SK-N-SH treated with all-trans-retinoic acid at 6 μM for 48 hours (cell line): ENCODE measurements at regions not wholly inside any gene's neighbourhood (a gene's known extent, or its start where the extent isn't known, plus 50 kb on each side); places are given as distances from the start of the nearest gene placed in this dataset.

ENCODE experiments used
- ATAC-seq: fragments of 200-7000 bp; cut with Tn5 transposase; 3 replicates; pipeline ENCODE4 v1.9.1; 2020; ENCODE audit warnings: mild to moderate bottlenecking, moderate library complexity
- ARNTL ChIP-seq: fragments of 450-650 bp; formaldehyde crosslinking; IDR thresholded peaks from 2 replicates; pipeline ENCODE4 v1.5.0; 2020; ENCODE audit warnings: low read depth, mild to moderate bottlenecking, moderate library complexity, borderline replicate concordance
- BACH2 ChIP-seq: fragments of 250-450 bp; sonication (Bioruptor Pico); IDR thresholded peaks from 2 replicates; pipeline ENCODE4 v1.9.0; 2021; ENCODE audit warnings: mild to moderate bottlenecking, borderline replicate concordance
- CREB5 ChIP-seq: fragments of 250-450 bp; sonication (Bioruptor Pico); IDR thresholded peaks from 2 replicates; pipeline ENCODE4 v1.5.1; 2020; ENCODE audit warnings: low read depth, mild to moderate bottlenecking, moderate library complexity
- CSDC2 ChIP-seq: fragments of 250-450 bp; sonication (Bioruptor Pico); IDR thresholded peaks from 2 replicates; pipeline ENCODE4 v1.5.0; 2020; ENCODE audit warnings: mild to moderate bottlenecking, moderate library complexity
- ESRRG ChIP-seq: fragments of 250-450 bp; sonication (Bioruptor Pico); IDR thresholded peaks from 2 replicates; pipeline ENCODE4 v1.6.1; 2021; ENCODE audit warnings: mild to moderate bottlenecking
- GLIS3 ChIP-seq: fragments of 250-450 bp; sonication (Bioruptor Pico); IDR thresholded peaks from 2 replicates; pipeline ENCODE4 v1.5.0; 2020; ENCODE audit warnings: mild to moderate bottlenecking, moderate library complexity
- OSR1 ChIP-seq: fragments of 250-450 bp; sonication (Bioruptor Pico); IDR thresholded peaks from 2 replicates; pipeline ENCODE4 v1.8.0; 2022; ENCODE audit warnings: moderate library complexity, mild to moderate bottlenecking, inconsistent platforms
- PATZ1 ChIP-seq: fragments of 250-450 bp; sonication (Bioruptor Pico); IDR thresholded peaks from 2 replicates; pipeline ENCODE4 v1.8.0; 2020; ENCODE audit warnings: mild to moderate bottlenecking, moderate library complexity, borderline replicate concordance
- PPARA ChIP-seq: fragments of 250-450 bp; sonication (Bioruptor Pico); IDR thresholded peaks from 2 replicates; pipeline ENCODE4 v1.5.0; 2020; ENCODE audit warnings: mild to moderate bottlenecking, borderline replicate concordance
- RARB ChIP-seq: fragments of 250-450 bp; sonication (Bioruptor Pico); IDR thresholded peaks from 2 replicates; pipeline ENCODE4 v1.8.0; 2021; ENCODE audit warnings: mild to moderate bottlenecking, moderate library complexity
- TCF4 ChIP-seq: fragments of 250-450 bp; sonication (Bioruptor Pico); IDR thresholded peaks from 2 replicates; pipeline ENCODE4 v1.8.0; 2021; ENCODE audit warnings: mild to moderate bottlenecking, moderate library complexity, borderline replicate concordance
- TOX ChIP-seq: fragments of 250-450 bp; sonication (Bioruptor Pico); IDR thresholded peaks from 2 replicates; pipeline ENCODE4 v1.8.0; 2021; ENCODE audit warnings: mild to moderate bottlenecking, moderate library complexity, borderline replicate concordance
- ZC3H10 ChIP-seq: fragments of 250-450 bp; sonication (Bioruptor Pico); IDR thresholded peaks from 2 replicates; pipeline ENCODE4 v1.5.1; 2021; ENCODE audit warnings: mild to moderate bottlenecking, moderate library complexity
- ZFP3 ChIP-seq: fragments of 250-450 bp; sonication (Bioruptor Pico); IDR thresholded peaks from 2 replicates; pipeline ENCODE4 v1.5.0; 2020; ENCODE audit warnings: mild to moderate bottlenecking, moderate library complexity
- ZFP30 ChIP-seq: fragments of 450-650 bp; formaldehyde crosslinking; IDR thresholded peaks from 2 replicates; pipeline ENCODE4 v1.5.0; 2022; ENCODE audit warnings: mild to moderate bottlenecking, moderate library complexity
- ZNF565 ChIP-seq: fragments of 450-650 bp; formaldehyde crosslinking; conservative IDR thresholded peaks from 2 replicates; pipeline ENCODE4 v1.5.0; 2020; ENCODE audit warnings: low read depth, mild to moderate bottlenecking, moderate library complexity
- ZNF70 ChIP-seq: fragments of 450-650 bp; formaldehyde crosslinking; IDR thresholded peaks from 2 replicates; pipeline ENCODE4 v1.5.0; 2020; ENCODE audit warnings: mild to moderate bottlenecking, moderate library complexity
- ZNF8 ChIP-seq: fragments of 450-650 bp; formaldehyde crosslinking; IDR thresholded peaks from 2 replicates; pipeline ENCODE4 v1.5.0; 2020; ENCODE audit warnings: mild to moderate bottlenecking, moderate library complexity
- TF ChIP-seq, protein P1 (sequence below): fragments of 250-450 bp; sonication (Bioruptor Pico); IDR thresholded peaks from 2 replicates; pipeline ENCODE4 v1.5.1; 2021; ENCODE audit warnings: mild to moderate bottlenecking, moderate library complexity
- TF ChIP-seq, protein P2 (sequence below): fragments of 250-450 bp; sonication (Bioruptor Pico); IDR thresholded peaks from 2 replicates; pipeline ENCODE4 v1.5.0; 2020; ENCODE audit warnings: mild to moderate bottlenecking, moderate library complexity

- no peak for ATAC-seq
- TF ChIP-seq ESRRG (CRISPR knock-in tag) (no peak), ZFP30 (CRISPR knock-in tag) (peak; percentile 95)
Measured at GRCh38 chr15:81558056-81558455, 184.0 kb upstream of the TMC3 start.

DNA sequence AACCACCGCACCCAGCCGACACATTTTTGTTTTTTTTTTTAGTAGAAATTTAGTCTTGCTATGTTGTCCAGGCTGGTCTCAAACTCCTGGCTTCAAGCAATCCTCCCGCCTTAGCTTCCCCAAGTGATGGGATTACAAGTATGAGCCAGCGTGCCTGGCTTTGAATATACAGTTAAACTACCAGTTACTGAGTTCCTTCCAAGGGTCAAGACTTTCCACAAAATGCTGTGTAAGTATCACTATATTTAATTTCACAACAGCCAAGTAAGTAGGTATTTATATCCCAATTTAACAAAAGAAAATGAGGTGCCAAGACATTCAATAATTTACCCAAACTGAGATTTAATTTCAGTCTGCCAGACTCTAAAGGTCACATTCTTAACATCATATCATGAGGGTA, 181.3 kb upstream of the TMC3 start:
- no peak for ATAC-seq
- TF ChIP-seq ZFP3 (CRISPR knock-in tag) (no peak), ZFP30 (CRISPR knock-in tag) (no peak), OSR1 (CRISPR knock-in tag) (no peak), PATZ1 (CRISPR knock-in tag) (no peak), CSDC2 (no peak), ZC3H10 (no peak)
- TF ChIP-seq, protein P1, sequence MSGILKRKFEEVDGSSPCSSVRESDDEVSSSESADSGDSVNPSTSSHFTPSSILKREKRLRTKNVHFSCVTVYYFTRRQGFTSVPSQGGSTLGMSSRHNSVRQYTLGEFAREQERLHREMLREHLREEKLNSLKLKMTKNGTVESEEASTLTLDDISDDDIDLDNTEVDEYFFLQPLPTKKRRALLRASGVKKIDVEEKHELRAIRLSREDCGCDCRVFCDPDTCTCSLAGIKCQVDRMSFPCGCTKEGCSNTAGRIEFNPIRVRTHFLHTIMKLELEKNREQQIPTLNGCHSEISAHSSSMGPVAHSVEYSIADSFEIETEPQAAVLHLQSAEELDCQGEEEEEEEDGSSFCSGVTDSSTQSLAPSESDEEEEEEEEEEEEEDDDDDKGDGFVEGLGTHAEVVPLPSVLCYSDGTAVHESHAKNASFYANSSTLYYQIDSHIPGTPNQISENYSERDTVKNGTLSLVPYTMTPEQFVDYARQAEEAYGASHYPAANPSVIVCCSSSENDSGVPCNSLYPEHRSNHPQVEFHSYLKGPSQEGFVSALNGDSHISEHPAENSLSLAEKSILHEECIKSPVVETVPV (CRISPR knock-in tag) = no peak

DNA sequence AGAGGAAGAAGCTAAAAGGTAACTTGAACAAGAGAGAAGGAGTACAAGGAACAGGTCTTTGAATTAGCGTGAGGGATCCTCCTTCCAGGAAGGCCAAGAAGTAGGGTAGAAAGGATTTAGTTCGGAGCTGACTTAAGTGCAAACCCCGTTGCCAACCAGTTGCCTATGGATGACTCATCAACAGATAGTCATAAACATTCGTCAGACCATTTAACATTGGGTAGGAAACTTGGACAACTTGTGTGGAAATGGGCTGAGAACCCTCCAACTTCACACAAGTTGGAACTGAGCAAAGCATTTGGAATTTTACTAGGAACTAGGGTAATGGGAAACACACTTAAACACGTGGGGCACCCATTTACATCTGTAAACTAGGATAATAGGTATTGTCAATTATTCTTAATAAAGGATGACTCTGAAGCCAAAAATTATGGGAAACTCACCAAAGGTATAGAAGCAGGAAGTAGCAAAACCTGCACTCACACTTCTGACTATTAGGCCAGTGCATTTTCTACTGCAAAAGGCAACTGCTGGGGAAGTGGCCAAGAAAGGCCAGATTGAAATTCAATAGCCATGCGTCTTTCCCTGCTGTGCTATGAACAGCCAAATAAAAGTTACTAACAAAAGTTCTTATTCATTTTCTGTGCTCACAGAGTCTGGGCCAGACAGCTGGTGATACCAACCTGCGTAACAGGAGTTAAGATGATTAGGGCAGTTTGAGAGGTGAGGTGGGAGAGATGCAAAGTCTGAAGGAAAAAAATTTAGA, 174.5 kb upstream of the TMC3 start:
- peak; percentile 22; the same call in 2 of the 3 replicates for ATAC-seq
- TF ChIP-seq ARNTL (CRISPR knock-in tag) (no peak), ZFP30 (CRISPR knock-in tag) (no peak), BACH2 (CRISPR knock-in tag) (no peak), PPARA (no peak), CREB5 (CRISPR knock-in tag) (no peak), ZNF8 (CRISPR knock-in tag) (no peak), ZNF565 (CRISPR knock-in tag) (no peak), TOX (CRISPR knock-in tag) (no peak), ESRRG (CRISPR knock-in tag) (no peak), GLIS3 (no peak)

DNA sequence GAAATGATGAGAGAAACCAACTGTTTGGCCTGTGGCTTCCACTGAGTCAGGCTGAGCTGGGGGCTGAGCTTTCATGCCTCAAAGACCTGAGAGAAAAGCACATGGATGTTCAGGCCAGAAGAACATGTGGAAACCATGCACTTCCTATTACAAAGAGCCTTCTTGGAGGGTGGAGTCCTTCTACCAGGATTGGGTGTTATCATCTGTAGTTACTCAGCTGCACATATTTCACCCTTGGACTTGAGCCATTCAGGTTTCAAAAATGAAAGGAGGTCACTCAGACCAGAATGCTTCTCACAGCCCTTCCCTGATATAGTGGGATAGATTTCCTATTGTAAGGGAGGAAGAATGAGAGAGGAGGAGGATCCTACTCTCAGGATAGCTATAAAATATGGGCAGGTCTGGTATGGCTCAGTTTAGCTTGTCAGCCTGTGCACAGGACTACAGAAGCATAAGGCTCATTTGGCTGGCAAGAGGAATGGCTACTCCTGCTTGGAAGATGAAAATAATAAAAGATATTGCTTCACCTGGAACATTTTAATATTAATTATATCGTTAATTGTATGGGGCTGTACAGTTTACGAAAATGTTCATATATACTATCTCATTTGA, 173.6 kb upstream of the TMC3 start:
- TF ChIP-seq, protein P2, sequence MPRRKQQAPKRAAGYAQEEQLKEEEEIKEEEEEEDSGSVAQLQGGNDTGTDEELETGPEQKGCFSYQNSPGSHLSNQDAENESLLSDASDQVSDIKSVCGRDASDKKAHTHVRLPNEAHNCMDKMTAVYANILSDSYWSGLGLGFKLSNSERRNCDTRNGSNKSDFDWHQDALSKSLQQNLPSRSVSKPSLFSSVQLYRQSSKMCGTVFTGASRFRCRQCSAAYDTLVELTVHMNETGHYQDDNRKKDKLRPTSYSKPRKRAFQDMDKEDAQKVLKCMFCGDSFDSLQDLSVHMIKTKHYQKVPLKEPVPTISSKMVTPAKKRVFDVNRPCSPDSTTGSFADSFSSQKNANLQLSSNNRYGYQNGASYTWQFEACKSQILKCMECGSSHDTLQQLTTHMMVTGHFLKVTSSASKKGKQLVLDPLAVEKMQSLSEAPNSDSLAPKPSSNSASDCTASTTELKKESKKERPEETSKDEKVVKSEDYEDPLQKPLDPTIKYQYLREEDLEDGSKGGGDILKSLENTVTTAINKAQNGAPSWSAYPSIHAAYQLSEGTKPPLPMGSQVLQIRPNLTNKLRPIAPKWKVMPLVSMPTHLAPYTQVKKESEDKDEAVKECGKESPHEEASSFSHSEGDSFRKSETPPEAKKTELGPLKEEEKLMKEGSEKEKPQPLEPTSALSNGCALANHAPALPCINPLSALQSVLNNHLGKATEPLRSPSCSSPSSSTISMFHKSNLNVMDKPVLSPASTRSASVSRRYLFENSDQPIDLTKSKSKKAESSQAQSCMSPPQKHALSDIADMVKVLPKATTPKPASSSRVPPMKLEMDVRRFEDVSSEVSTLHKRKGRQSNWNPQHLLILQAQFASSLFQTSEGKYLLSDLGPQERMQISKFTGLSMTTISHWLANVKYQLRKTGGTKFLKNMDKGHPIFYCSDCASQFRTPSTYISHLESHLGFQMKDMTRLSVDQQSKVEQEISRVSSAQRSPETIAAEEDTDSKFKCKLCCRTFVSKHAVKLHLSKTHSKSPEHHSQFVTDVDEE (CRISPR knock-in tag) = no peak
- TF ChIP-seq TCF4 (CRISPR knock-in tag) (no peak), RARB (no peak), ZNF70 (no peak), PPARA (no peak), ZFP30 (CRISPR knock-in tag) (no peak), CSDC2 (no peak), OSR1 (CRISPR knock-in tag) (no peak), GLIS3 (no peak), BACH2 (CRISPR knock-in tag) (no peak), CREB5 (CRISPR knock-in tag) (no peak), PATZ1 (CRISPR knock-in tag) (no peak), ZNF565 (CRISPR knock-in tag) (no peak), ESRRG (CRISPR knock-in tag) (no peak), ARNTL (CRISPR knock-in tag) (no peak), TOX (CRISPR knock-in tag) (no peak)
- TF ChIP-seq, protein P1 (CRISPR knock-in tag) = no peak
- TF ChIP-seq, all 23 proteins: peak for 0
- peak; percentile 40; the same call in 2 of the 3 replicates for ATAC-seq
